Neuron (in vitro differentiated cells): ENCODE measurements at regions not wholly inside any gene's neighbourhood (a gene's known extent, or its start where the extent isn't known, plus 50 kb on each side); places are given as distances from the start of the nearest gene placed in this dataset.
"Not testable (repeated sequence)": the region's sequence is repeated elsewhere in the genome, so short reads cannot be mapped to it uniquely, and the experiment has no call there.

ENCODE experiments used
- H2AFZ ChIP-seq: one replicate; pipeline ENCODE4 v1.6.1; 2013; ENCODE audit warnings: low read depth, mild to moderate bottlenecking, inconsistent platforms, low read length, moderate library complexity
- H3K27me3 ChIP-seq: one replicate; pipeline ENCODE4 v1.6.1; 2013; ENCODE audit warnings: low read length; ENCODE audit not compliant: insufficient read depth
- H3K36me3 ChIP-seq: one replicate; pipeline ENCODE4 v1.6.1; 2013; ENCODE audit warnings: low read length; ENCODE audit not compliant: insufficient read depth
- H3K4me1 ChIP-seq: one replicate; pipeline ENCODE4 v1.6.1; 2013; ENCODE audit warnings: low read length; ENCODE audit not compliant: insufficient read depth
- H3K4me3 ChIP-seq: 2 replicates; pipeline ENCODE4 v1.5.1; 2013; ENCODE audit warnings: mild to moderate bottlenecking, low read length, moderate library complexity
- H3K9me3 ChIP-seq: one replicate; pipeline ENCODE4 v1.6.1; 2013; ENCODE audit warnings: low read length

- Histone ChIP-seq H3K4me1 (no peaks in the 10 kb centered on the region), H2AFZ (no peak overlapping the region), H3K27me3 (no peaks in the 10 kb centered on the region), H3K9me3 (no peaks in the 10 kb centered on the region), H3K36me3 (no peaks in the 10 kb centered on the region), H3K4me3 (no peak overlapping the region)
These were observed 145.1 kb upstream of the RREB1 start for GRCh38 chr6:6962699-6963098.

DNA sequence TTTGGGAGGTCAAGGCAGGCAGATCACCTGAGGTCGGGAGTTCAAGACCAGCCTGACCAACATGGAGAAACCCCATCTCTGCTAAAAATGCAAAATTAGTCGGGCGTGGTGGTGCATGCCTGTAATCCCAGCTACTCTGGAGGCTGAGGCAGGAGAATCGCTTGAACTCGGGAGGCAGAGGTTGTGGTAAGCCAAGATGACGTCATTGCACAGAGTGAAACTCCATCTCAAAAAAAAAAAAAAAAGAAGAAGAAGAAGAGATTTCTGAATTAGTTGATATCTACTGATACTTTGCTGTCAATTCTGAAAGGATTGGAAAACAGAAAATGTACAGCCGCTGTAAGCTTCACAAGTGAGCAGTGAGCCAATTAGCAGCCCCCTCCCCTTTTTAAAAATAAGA is 144.4 kb upstream of the RREB1 start:
- not testable (repeated sequence) for H3K27me3 ChIP-seq, H3K9me3 ChIP-seq, H3K36me3 ChIP-seq, H2AFZ ChIP-seq, H3K4me1 ChIP-seq, H3K4me3 ChIP-seq

GRCh38 chr6:6964675-6965074 is 143.1 kb upstream of the RREB1 start:
- Histone ChIP-seq H2AFZ (no peak overlapping the region), H3K9me3 (no peaks in the 10 kb centered on the region), H3K27me3 (no peaks in the 10 kb centered on the region), H3K4me1 (no peaks in the 10 kb centered on the region), H3K4me3 (no peak overlapping the region), H3K36me3 (no peaks in the 10 kb centered on the region)

DNA sequence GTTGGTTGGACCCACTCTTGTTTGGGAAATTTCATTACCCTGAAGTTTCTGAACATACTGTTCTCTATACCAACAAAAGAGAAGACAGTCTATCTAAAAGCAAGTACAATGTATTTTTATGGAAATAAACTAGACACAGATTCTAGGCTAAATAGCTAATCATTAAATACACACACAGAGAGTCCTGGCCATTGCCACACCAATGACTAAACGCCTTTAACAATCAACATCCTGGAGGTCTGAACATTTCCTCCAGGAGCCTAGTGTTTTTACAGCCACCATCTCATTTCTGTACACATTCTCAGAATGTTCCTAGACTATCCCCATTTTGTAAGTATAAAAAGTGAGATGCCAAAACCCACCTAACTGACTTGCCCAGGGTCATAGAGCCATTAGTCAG is 141.6 kb upstream of the RREB1 start:
- Histone ChIP-seq H3K36me3 (no peaks in the 10 kb centered on the region), H3K4me3 (no peak overlapping the region), H3K9me3 (no peaks in the 10 kb centered on the region), H3K27me3 (no peaks in the 10 kb centered on the region), H3K4me1 (no peaks in the 10 kb centered on the region), H2AFZ (no peak overlapping the region)

DNA sequence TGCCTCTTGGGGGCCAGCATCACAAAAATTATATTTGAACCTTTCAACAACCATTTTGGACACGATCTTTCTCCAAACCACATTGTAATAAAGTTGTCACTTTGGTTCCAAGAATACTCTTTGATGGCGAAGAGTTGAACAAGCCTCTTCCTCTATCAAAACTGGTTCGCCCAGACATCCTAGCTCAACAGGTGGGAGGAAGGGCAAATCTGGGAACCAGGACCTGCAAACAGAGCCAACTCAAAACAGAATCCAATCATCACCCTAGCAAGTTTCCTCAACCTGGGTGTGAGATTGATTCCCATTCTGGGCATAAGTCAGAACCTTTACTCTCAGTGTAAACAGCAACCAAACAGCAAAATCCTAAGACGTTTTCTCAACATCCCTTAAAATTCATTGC is 141.2 kb upstream of the RREB1 start:
- H3K9me3 ChIP-seq, result no peaks in the 10 kb centered on the region
- H3K4me1 ChIP-seq, result no peaks in the 10 kb centered on the region
- no peaks in the 10 kb centered on the region for H3K27me3 ChIP-seq
- no peaks in the 10 kb centered on the region for H3K36me3 ChIP-seq
- H3K4me3 ChIP-seq, result no peak overlapping the region
- no peak overlapping the region for H2AFZ ChIP-seq

DNA sequence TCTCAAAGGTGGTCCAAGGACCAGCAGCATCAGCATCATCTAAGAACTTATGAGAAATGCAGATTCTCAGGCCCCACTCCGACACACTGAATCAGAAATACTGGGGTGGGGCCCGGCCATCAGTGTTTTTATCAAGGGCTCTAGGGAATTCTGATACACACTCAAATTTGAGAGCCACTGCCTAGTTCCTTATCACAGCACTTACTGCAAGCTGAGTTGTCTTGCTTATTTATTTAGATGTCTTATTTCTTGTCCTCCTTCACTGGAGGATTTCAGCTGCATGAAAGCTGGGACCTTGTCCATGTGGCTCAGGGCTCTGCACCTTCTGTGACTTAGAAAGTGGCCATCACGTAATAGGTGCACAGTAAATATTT is 139.4 kb upstream of the RREB1 start:
- H3K4me1 ChIP-seq, result no peaks in the 10 kb centered on the region
- no peaks in the 10 kb centered on the region for H3K27me3 ChIP-seq
- H3K4me3 ChIP-seq, result no peak overlapping the region
- no peak overlapping the region for H2AFZ ChIP-seq
- no peaks in the 10 kb centered on the region for H3K36me3 ChIP-seq
- no peaks in the 10 kb centered on the region for H3K9me3 ChIP-seq

- no peak overlapping the region for H3K4me3 ChIP-seq
- H3K9me3 ChIP-seq, result no peaks in the 10 kb centered on the region
- no peaks in the 10 kb centered on the region for H3K27me3 ChIP-seq
- H3K36me3 ChIP-seq, result no peaks in the 10 kb centered on the region
- no peak overlapping the region for H2AFZ ChIP-seq
- no peaks in the 10 kb centered on the region for H3K4me1 ChIP-seq
These were observed 138.8 kb upstream of the RREB1 start for GRCh38 chr6:6968731-6969552.

DNA sequence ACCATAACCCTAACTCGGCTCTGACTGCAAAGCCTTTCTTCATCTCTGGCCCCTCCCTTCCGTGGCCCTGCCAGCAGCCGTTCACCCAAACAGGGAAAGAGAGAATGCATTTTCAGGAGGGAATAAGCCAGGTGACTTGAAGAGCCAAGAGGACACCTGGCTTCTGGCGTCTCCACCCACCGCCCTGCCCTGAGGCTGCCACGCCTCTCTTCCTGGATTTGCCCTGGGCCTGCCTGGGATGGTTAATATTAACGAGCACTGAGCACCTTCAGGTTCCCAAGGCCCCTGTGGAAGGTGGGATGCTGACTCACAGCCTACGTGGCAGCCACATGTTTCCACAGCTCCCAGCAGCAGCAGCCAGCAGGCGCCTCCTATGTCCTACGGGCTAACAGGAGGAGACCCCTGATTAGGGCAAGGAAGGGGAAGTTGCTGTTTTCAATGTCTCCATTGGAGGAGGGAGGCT is 138.0 kb upstream of the RREB1 start:
- no peaks in the 10 kb centered on the region for H3K9me3 ChIP-seq

GRCh38 chr6:6970851-6971250 is 136.9 kb upstream of the RREB1 start:
- H3K27me3 ChIP-seq, result no peaks in the 10 kb centered on the region
- no peaks in the 10 kb centered on the region for H3K4me1 ChIP-seq
- no peak overlapping the region for H3K4me3 ChIP-seq
- no peak overlapping the region for H2AFZ ChIP-seq
- H3K9me3 ChIP-seq, result no peaks in the 10 kb centered on the region
- H3K36me3 ChIP-seq, result no peaks in the 10 kb centered on the region

More for the DNA sequence above, 138.0 kb upstream of the RREB1 start:
- no peaks in the 10 kb centered on the region for H3K36me3 ChIP-seq
- H3K27me3 ChIP-seq, result no peaks in the 10 kb centered on the region
- no peaks in the 10 kb centered on the region for H3K4me1 ChIP-seq
- no peak overlapping the region for H3K4me3 ChIP-seq
- H2AFZ ChIP-seq, result no peak overlapping the region

DNA sequence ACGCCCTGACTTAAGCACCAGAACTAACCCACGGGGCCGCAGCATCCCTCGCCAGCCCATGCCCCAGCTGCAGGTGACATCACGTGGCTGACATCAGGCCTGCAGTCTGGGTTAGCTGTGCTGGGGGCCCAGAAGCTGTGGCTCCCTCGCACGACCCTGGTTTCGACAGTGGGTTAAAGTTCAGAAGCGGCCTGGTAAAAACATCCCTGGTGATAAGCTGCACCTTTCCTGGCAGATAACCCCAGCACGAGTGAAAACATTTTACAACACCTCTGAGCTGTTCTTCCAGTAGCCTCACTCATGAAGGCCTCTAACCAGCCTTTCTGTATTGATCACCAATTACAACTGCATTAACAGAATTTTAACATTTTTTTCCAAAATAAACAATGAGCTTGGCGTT is 136.4 kb upstream of the RREB1 start:
- no peak overlapping the region for H3K4me3 ChIP-seq
- H3K27me3 ChIP-seq, result no peaks in the 10 kb centered on the region
- H3K9me3 ChIP-seq, result no peaks in the 10 kb centered on the region
- no peak overlapping the region for H2AFZ ChIP-seq
- H3K4me1 ChIP-seq, result no peaks in the 10 kb centered on the region
- no peaks in the 10 kb centered on the region for H3K36me3 ChIP-seq

GRCh38 chr6:6972456-6972855 is 135.3 kb upstream of the RREB1 start:
- H3K4me1 ChIP-seq, result no peaks in the 10 kb centered on the region
- no peaks in the 10 kb centered on the region for H3K9me3 ChIP-seq
- no peak overlapping the region for H2AFZ ChIP-seq
- no peaks in the 10 kb centered on the region for H3K36me3 ChIP-seq
- no peak overlapping the region for H3K4me3 ChIP-seq
- H3K27me3 ChIP-seq, result no peaks in the 10 kb centered on the region

DNA sequence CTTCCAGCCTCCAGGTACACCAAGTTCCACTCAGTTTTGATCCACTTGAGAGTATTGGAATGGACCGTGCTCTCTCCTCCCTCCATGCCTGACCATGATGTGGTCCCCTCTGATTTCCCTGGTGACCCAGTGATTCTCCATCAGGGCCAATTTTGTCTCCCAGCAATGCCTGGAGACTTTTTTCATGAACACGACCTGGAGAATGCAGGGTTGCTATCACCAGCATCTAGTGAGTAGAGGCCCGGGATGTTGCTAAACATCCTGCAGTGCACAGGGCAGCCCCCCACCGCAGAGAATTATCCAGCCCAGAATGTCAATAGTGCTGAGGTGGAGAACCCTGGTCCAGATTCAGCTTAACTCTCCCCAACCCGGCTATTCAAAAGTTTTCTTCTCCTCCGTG is 134.0 kb upstream of the RREB1 start:
- Histone ChIP-seq H3K27me3 (no peaks in the 10 kb centered on the region), H2AFZ (no peak overlapping the region), H3K4me1 (no peaks in the 10 kb centered on the region), H3K9me3 (no peaks in the 10 kb centered on the region), H3K36me3 (no peaks in the 10 kb centered on the region), H3K4me3 (no peak overlapping the region)

DNA sequence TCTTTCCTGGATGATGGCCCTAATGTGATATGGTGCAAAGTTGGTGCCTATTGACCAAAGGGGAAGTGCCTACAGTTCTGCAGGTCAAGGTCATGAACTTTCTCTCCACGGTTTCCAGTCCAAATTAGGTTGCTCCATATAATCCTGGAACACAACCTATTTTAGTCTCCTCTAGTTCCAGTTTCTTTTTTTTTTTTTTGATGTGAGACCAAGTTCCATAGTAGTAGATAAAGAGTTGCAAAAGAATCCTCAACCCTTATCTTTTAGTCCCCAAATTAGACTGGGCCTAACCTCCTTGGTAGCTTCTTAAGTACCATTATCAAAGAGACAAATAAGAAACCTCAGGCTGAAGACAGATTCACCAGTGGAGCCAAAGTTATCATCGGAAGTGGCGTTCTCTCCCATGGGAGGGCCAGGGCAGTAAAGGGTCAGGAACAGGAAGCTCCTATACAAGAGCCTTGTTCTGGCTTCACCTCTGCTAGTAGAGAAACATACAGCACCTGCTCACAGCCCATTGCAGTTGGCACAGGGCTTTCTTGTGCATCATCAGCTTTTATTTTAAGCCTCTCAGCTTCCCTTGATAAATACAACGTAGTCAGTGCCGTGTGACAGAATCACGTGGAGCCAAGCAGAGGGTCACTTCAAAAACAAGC is 132.2 kb upstream of the RREB1 start:
- Histone ChIP-seq H3K4me3 (no peak overlapping the region), H3K27me3 (no peaks in the 10 kb centered on the region), H2AFZ (no peak overlapping the region), H3K36me3 (no peaks in the 10 kb centered on the region), H3K9me3 (no peaks in the 10 kb centered on the region), H3K4me1 (no peaks in the 10 kb centered on the region)
